ENCODE measurements at regions not wholly inside any gene's neighbourhood (a gene's known extent, or its start where the extent isn't known, plus 50 kb on each side); places are given as distances from the start of the nearest gene placed in this dataset.
A peak's percentile ranks its signal among the peaks of the same experiment; 100 is the strongest.

DNA sequence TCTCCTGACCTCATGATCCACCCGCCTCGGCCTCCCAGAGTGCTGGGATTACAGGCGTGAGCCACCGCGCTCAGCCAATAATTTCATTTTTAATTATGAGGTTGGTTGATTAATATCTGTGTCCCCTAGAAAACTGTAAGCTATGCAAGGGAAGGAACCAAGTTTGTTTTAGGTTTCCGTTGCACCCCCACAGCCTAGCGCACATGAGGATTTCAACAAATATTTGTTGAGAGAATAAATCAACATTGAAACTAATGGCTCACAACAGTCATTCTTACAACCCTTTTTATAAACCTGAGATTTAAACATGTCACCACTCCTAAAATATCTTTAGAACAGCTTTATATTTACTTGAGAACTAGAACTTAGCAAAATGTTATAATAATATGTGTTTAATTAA is 114.0 kb upstream of the CARMIL1 start:
- DNase-seq (ENCODE audit: low read depth): no peak

DNA sequence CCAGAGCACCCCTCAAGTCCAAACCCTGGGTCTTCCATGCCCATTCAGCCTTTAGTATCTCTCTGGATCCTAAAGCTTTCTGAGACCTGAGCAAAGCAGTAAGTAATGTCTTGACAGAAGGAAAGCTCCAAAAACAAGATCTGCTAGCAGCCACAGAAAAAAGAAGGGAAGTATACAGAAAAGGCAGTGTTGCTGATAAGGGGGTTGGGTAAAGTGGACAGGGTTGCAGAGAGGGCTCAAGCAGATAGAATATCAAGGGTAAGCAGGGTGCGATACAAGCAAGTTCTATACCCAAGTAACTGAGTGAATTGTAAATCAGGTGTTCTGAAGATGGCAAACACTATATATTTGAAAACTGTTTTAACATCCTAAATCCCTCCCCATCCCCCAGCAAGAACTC is 113.4 kb upstream of the CARMIL1 start:
- no peak for DNase-seq (ENCODE audit: low read depth)

- no peak for DNase-seq (ENCODE audit: low read depth)
These were observed 112.0 kb upstream of the CARMIL1 start for GRCh38 chr6:25166955-25167748.

GRCh38 chr6:25167961-25168360 is 111.2 kb upstream of the CARMIL1 start:
- no peak for DNase-seq (ENCODE audit: low read depth)

DNA sequence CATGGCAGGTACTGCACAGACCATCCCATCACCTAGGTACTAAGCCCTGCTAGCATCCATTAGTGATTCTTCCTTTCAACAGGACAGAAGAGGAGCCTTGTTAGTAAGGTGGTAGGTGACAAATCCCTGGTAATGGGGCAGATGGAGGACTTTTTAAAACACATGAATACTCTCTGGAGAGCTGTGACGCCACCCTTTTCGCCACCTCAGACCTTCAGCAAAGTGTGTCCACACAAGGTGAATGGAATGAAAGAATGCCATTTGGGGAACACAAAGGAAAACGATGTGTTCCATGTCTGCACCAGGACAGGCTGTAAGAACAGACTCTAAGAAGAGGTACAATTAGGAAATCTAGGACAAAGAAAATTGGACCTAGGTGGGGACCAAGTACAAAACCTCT is 110.5 kb upstream of the CARMIL1 start:
- DNase-seq (ENCODE audit: low read depth): no peak

- DNase-seq (ENCODE audit: low read depth): no peak
These were observed 109.6 kb upstream of the CARMIL1 start for GRCh38 chr6:25169553-25169952.

GRCh38 chr6:25169961-25170360 is 109.2 kb upstream of the CARMIL1 start:
- DNase-seq (ENCODE audit: low read depth): no peak

- no peak for DNase-seq (ENCODE audit: low read depth)
These were observed 108.5 kb upstream of the CARMIL1 start for GRCh38 chr6:25170640-25171039.

DNA sequence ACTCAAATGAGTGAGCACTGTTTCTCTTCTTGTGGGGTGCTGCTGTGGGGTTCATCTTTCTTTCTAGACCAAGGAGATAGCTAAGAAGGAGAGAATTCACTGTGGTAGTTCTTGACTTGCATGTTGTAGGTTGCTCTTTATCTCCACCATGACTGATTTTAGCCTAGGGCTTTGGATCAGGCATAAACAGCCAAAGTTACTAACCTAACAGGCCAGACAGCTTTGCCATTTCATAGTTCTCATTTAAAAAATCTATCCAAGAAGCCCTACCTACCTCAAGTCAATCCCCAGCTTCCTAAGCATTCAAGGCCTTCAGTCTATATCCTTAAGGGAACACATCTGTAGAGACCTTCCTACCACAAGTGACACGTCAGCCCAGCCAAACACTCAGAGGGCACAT is 107.9 kb upstream of the CARMIL1 start:
- no peak for DNase-seq (ENCODE audit: low read depth)

GRCh38 chr6:25172819-25173218 is 106.4 kb upstream of the CARMIL1 start:
- peak; percentile 87 for DNase-seq (ENCODE audit: low read depth)

DNA sequence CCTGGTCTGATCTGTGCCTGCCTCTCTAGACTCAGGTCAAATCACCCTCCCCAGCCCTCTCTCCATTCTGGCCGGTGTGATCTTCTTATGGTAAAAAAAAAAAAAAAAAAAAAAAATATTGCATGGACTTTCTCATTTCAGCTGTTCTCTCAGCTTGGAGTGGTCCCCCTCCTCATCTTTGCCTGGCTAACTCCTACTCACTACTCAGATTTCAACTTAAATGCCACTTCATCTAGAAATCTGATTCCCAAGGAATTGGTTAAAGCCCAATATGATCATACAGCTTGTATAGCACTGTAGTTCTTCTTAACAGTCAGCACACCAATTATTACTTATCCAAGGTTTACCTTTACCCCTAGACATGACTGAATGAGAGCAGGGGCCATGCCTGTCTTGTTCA is 105.9 kb upstream of the CARMIL1 start:
- no peak for DNase-seq (ENCODE audit: low read depth)

DNA sequence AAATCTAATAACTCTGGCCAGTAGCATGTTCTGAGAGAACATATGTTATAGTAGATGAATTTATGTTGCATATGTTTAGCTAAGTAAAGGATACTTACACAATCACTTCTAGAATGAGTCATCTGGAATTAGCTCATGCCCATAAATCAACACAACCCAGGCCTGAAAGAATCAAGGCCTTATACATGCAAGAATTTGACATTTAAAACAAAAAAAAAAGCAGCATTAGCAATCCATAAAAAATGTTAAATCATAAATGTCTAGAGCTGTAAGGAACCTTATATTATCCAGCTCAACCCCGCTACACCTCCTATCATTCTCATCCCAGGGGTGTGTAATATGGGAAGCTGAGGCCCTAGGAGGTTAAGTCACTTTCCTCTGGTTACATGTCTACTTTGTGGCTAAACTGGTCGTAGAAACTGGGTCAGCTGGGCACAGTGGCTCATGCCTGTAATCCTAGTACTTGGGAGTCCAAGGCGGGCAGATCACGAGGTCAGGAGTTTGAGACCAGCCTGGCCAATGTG is 105.2 kb upstream of the CARMIL1 start:
- DNase-seq (ENCODE audit: low read depth): peak; percentile 84

GRCh38 chr6:25174678-25175077 is 104.5 kb upstream of the CARMIL1 start:
- no peak for DNase-seq (ENCODE audit: low read depth)

GRCh38 chr6:25175196-25175595 is 104.0 kb upstream of the CARMIL1 start:
- no peak for DNase-seq (ENCODE audit: low read depth)

DNA sequence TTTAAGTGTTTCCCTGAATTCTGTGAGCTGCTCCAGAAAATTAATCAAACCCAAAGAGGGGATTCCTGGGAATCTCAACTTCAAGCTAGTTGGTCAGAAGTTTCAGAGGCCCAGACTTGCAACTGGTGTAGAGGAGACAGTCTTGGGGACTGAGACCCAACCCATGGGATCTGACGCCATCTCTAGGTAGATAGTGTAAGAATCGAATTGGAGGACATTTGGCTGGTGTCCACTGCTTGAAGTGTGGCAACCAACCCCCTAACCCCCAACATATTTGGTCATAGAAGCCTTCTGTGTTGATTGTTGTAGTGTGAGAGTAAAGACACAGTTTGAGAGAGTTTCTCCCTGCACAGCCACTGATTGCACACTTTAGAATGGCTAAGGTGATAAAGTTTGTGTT is 103.5 kb upstream of the CARMIL1 start:
- DNase-seq (ENCODE audit: low read depth): no peak

DNA sequence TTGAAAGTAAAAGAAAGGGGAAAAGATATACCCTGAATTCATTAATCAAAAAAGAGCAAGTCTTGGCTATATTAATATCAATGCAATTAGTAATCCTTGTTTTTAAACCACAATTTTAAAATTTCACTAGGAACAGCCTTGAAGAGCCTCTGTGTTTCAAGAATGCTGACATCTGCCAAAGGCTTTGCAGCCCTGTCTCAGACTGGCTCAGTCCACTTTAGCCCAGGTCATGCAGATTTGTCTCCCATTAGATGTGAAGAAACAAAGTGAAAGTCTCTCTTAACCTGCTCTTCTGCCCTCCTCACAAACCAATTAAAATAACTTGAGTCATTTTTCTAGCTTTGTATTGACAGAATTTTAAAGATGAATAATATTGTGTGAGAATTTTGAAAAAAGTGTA is 102.7 kb upstream of the CARMIL1 start:
- no peak for DNase-seq (ENCODE audit: low read depth)

DNA sequence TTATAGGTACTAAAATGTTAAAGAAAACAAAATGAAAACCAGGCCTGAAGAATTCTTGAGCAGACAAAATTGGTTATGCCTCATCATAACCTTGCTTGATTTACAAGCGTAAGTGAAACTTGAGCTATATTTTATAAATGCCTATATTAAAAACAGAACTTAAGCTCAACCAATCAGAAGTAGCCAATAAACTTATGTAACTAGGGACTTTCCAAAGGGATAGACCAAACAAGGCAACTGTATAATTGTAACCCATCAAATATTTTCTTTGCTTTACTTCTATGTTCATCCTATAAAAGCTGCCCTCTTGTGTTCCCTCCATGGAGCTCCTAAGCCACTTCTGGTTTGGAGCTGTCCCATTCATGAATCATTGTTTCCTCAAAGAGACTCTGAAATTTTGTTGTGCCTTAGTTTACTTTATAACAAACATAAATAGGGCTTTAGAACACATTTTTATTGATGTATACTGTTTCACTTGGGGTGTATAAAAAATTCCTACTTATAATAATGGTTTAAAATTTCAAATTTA is 101.6 kb upstream of the CARMIL1 start:
- no peak for DNase-seq (ENCODE audit: low read depth)

GRCh38 chr6:25178336-25179035 is 100.7 kb upstream of the CARMIL1 start:
- DNase-seq (ENCODE audit: low read depth): no peak

- DNase-seq (ENCODE audit: low read depth): peak; percentile 64
These were observed 100.0 kb upstream of the CARMIL1 start for GRCh38 chr6:25179051-25179778.

- DNase-seq (ENCODE audit: low read depth): no peak
These were observed 98.4 kb upstream of the CARMIL1 start for GRCh38 chr6:25180630-25181349.

- no peak for DNase-seq (ENCODE audit: low read depth)
These were observed 97.8 kb upstream of the CARMIL1 start for GRCh38 chr6:25181350-25181724.

DNA sequence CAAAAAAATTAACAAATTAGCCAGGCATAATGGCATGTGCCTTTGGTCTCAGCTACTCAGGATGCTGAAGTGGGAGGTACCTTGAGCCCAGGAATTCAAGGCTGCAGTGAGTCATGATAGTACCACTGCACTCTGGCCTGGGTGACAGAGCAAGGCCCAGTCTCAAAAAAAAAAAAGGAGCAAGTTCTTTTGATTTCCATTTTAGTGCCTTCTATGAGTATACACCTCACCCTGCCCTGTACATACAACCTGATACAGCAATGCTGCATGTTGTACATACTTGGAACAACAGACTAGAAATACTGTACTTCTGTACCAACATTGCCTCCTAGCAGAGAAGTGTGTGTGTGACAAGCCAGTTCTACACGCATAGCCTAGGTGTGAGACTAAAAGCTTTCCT is 97.3 kb upstream of the CARMIL1 start:
- DNase-seq (ENCODE audit: low read depth): no peak
